IMR-90 (cell line): ENCODE measurements at regions not wholly inside any gene's neighbourhood (a gene's known extent, or its start where the extent isn't known, plus 50 kb on each side); places are given as distances from the start of the nearest gene placed in this dataset.

ENCODE experiments used
- ATAC-seq: fragments of 200-7000 bp; cut with Tn5 transposase; 2 replicates; pipeline ENCODE4 v1.9.1; 2020; ENCODE audit warnings: low read depth, mild to moderate bottlenecking, moderate library complexity
- BruUV-seq: library from RNA; stranded (reverse); fragments of 400-500 nt; replicated peaks from 2 replicates; lab custom pipeline; 2021; lab: Mats Ljungman, UMichigan
- CTCF ChIA-PET: fragments of 300-600 bp; formaldehyde crosslinking; extraction: SDS; loops from one replicate; lab custom pipeline; 2021; ENCODE audit warnings: antibody characterized with exemption; lab: Yijun Ruan, JAX
- POLR2A ChIA-PET: fragments of 300-600 bp; sonication (Branson Sonifier 250); formaldehyde crosslinking; loops from one replicate; lab custom pipeline; 2022; ENCODE audit warnings: antibody characterized with exemption; ENCODE audit not compliant: unreplicated experiment; lab: Charles Lee
- DNase-seq: peaks from one replicate; pipeline ENCODE4 v3.0.0; 2013
- H2AFZ ChIP-seq: replicated peaks from 2 replicates; pipeline ENCODE3; 2013; ENCODE audit warnings: low read length, mild to moderate bottlenecking; ENCODE audit not compliant: poor library complexity
- H2AK5ac ChIP-seq: 2 replicates; pipeline ENCODE4 v1.6.1; 2013; ENCODE audit warnings: low read depth, low read length, inconsistent platforms
- H2AK9ac ChIP-seq: replicated peaks from 2 replicates; pipeline ENCODE3; 2013; ENCODE audit warnings: mild to moderate bottlenecking, low read depth, low read length, moderate library complexity; ENCODE audit not compliant: poor library complexity
- H2BK120ac ChIP-seq: 2 replicates; pipeline ENCODE4 v1.6.1; 2013; ENCODE audit warnings: low read depth, low read length, inconsistent platforms
- H2BK15ac ChIP-seq: 3 replicates; pipeline ENCODE4 v1.6.1; 2013; ENCODE audit warnings: low read depth, low read length, inconsistent platforms
- H2BK20ac ChIP-seq: 2 replicates; pipeline ENCODE4 v1.6.1; 2013; ENCODE audit warnings: low read depth, mild to moderate bottlenecking, inconsistent platforms, low read length, moderate library complexity
- H2BK5ac ChIP-seq: 2 replicates; pipeline ENCODE4 v1.6.1; 2013; ENCODE audit warnings: mild to moderate bottlenecking, low read depth, low read length, inconsistent platforms; ENCODE audit not compliant: poor library complexity, severe bottlenecking
- H3K14ac ChIP-seq: replicated peaks from 2 replicates; pipeline ENCODE4 v1.6.1; 2013; ENCODE audit warnings: low read depth, low read length, inconsistent platforms
- H3K18ac ChIP-seq: 2 replicates; pipeline ENCODE4 v1.6.1; 2013; ENCODE audit warnings: low read depth, low read length, control low read depth
- H3K23ac ChIP-seq: 2 replicates; pipeline ENCODE4 v1.6.1; 2013; ENCODE audit warnings: low read depth, low read length, inconsistent platforms
- H3K27ac ChIP-seq: 2 replicates; pipeline ENCODE4 v1.5.1; 2013; ENCODE audit warnings: mild to moderate bottlenecking, control low read depth, low read length; ENCODE audit not compliant: insufficient read depth
- H3K27me3 ChIP-seq: 2 replicates; pipeline ENCODE4 v1.6.1; 2013; ENCODE audit warnings: low read length; ENCODE audit not compliant: control insufficient read depth, insufficient read depth
- H3K36me3 ChIP-seq: 2 replicates; pipeline ENCODE4 v1.6.1; 2013; ENCODE audit warnings: low read length, mixed read lengths; ENCODE audit not compliant: control insufficient read depth, insufficient read depth
- H3K4ac ChIP-seq: 2 replicates; pipeline ENCODE4 v1.6.1; 2013; ENCODE audit warnings: low read depth, low read length, inconsistent platforms
- H3K4me1 ChIP-seq: 2 replicates; pipeline ENCODE4 v1.6.1; 2013; ENCODE audit warnings: low read length, mixed read lengths; ENCODE audit not compliant: control insufficient read depth, insufficient read depth
- H3K4me2 ChIP-seq: 2 replicates; pipeline ENCODE4 v1.6.1; 2013; ENCODE audit warnings: low read depth, mild to moderate bottlenecking, control low read depth, low read length, moderate library complexity
- H3K4me3 ChIP-seq: 2 replicates; pipeline ENCODE4 v1.5.1; 2013; ENCODE audit warnings: low read depth, mild to moderate bottlenecking, control low read depth, low read length, moderate library complexity; ENCODE audit not compliant: insufficient read depth
- H3K56ac ChIP-seq: 2 replicates; pipeline ENCODE4 v1.6.1; 2013; ENCODE audit warnings: low read length, inconsistent platforms; ENCODE audit not compliant: insufficient read depth; ENCODE audit errors: extremely low read depth
- H3K79me1 ChIP-seq, 2 experiments: 2 replicates each; pipeline ENCODE4 v1.6.1; 2013; ENCODE audit warnings: low read length in 2 of 2, inconsistent platforms in 1 of 2, low read depth in 1 of 2
- H3K9ac ChIP-seq: 2 replicates; pipeline ENCODE4 v1.6.1; 2013; ENCODE audit warnings: low read depth, low read length, control low read depth
- H3K9me1 ChIP-seq: 2 replicates; pipeline ENCODE4 v1.6.1; 2013; ENCODE audit warnings: low read length, inconsistent platforms; ENCODE audit not compliant: insufficient read depth
- H3K9me3 ChIP-seq: 2 replicates; pipeline ENCODE4 v1.6.1; 2013; ENCODE audit warnings: low read length; ENCODE audit not compliant: control insufficient read depth, insufficient read depth
- H4K20me1 ChIP-seq: 2 replicates; pipeline ENCODE4 v1.6.1; 2013; ENCODE audit warnings: low read length, inconsistent platforms; ENCODE audit not compliant: insufficient read depth
- H4K5ac ChIP-seq: 2 replicates; pipeline ENCODE4 v1.6.1; 2013; ENCODE audit warnings: mild to moderate bottlenecking, low read depth, low read length, control low read depth
- H4K8ac ChIP-seq, 2 experiments: 2 replicates each; pipeline ENCODE4 v1.6.1; 2013; ENCODE audit warnings: low read depth in 2 of 2, low read length in 2 of 2, control low read depth in 1 of 2, inconsistent platforms in 1 of 2
- H4K91ac ChIP-seq: 2 replicates; pipeline ENCODE4 v1.6.1; 2013; ENCODE audit warnings: low read depth, low read length, inconsistent platforms; ENCODE audit not compliant: insufficient read depth
- CHD1 ChIP-seq: IDR thresholded peaks from 2 replicates; pipeline ENCODE4 v1.6.1; 2012; ENCODE audit warnings: low read depth, low read length, improper control_type of control experiment
- MAZ ChIP-seq: IDR thresholded peaks from 2 replicates; pipeline ENCODE4 v1.6.1; 2012; ENCODE audit warnings: low read depth, mild to moderate bottlenecking, low read length, improper control_type of control experiment, moderate library complexity, borderline replicate concordance
- RAD21 ChIP-seq: IDR thresholded peaks from 2 replicates; pipeline ENCODE4 v1.6.1; 2012; ENCODE audit warnings: low read length, improper control_type of control experiment
- USF2 ChIP-seq: fragments of 150-350 bp; IDR thresholded peaks from 2 replicates; pipeline ENCODE4 v1.6.1; 2017; ENCODE audit warnings: mild to moderate bottlenecking, antibody characterized with exemption, low read length, low read depth
- WGBS, 2 experiments: methylation state at CpG; one replicate each; pipeline versions ENCODE4 v1.1.5 to v1.1.7; 2013; ENCODE audit warnings: missing lambda C conversion rate in 2 of 2; ENCODE audit not compliant: insufficient read length in 1 of 2; ENCODE audit errors: extremely low coverage in 2 of 2; 5-methylcytosine and 5-hydroxymethylcytosine counted together
- dilution Hi-C: fragments of 300-500 bp; cut with HindIII; formaldehyde crosslinking; loops from one replicate; pipeline ENCODE4 v1.14.3; 2018; ENCODE audit warnings: low sequenced_read_pairs; ENCODE audit not compliant: unreplicated experiment
- in situ Hi-C: fragments of 300-500 bp; cut with MboI; formaldehyde crosslinking; loops from 3 replicates; pipeline ENCODE4 v1.14.3; 2019; ENCODE audit warnings: low sequenced_read_pairs, inconsistent platforms, mixed read lengths
- intact Hi-C: fragments of 100-400 bp; cut with micrococcal nuclease; formaldehyde crosslinking; loops from 2 replicates; pipeline ENCODE4 v1.10.0; 2022

- no peaks in the 10 kb centered on the region for H3K27me3 ChIP-seq
- no peak overlapping the region for H4K5ac ChIP-seq
- no peak overlapping the region for H2AFZ ChIP-seq
- TF ChIP-seq USF2, result no peak
- no peak for TF ChIP-seq RAD21
- TF ChIP-seq MAZ, result no peak
- no peak for TF ChIP-seq CHD1
- no peaks in the 10 kb centered on the region for H3K9me1 ChIP-seq
- 17% methylated on average over 1 of the region's 6 CpGs; no CpG with 5 or more reads in 1 of the 2 experiments for WGBS, 2 experiments
- no peak overlapping the region for H3K23ac ChIP-seq
- no peak overlapping the region for H3K4ac ChIP-seq
- no peak overlapping the region for H3K27ac ChIP-seq
- no peaks in the 10 kb centered on the region for H3K9me3 ChIP-seq
- H4K91ac ChIP-seq, result no peak overlapping the region
- BruUV-seq, result no TSS peak
- no peak overlapping the region for H3K4me3 ChIP-seq
- H3K4me2 ChIP-seq, result no peak overlapping the region
- in situ Hi-C loops (loop anchor here (25.0 kb wide), 1 partner anchor 1034 kb away; no protein-coding TSS in a partner anchor), dilution Hi-C loops (no loop called here), intact Hi-C loops (loop anchor here (1.0 to 5.0 kb wide), 2 partner anchors 772 to 1044 kb away; no protein-coding TSS in a partner anchor)
- no peak overlapping the region for H3K9ac ChIP-seq
- H2BK15ac ChIP-seq, result no peak overlapping the region
- no peak for DNase-seq
- H4K20me1 ChIP-seq, result no peaks in the 10 kb centered on the region
- no peak overlapping the region for H4K8ac ChIP-seq
- no peaks in the 10 kb centered on the region for H3K79me1 ChIP-seq
- no peak overlapping the region for H3K56ac ChIP-seq
- ChIA-PET CTCF (interaction anchor here (0.6 to 1.9 kb wide), 10 partner anchors 8 to 792 kb away, joined by 3 to 18 read pairs (median 4); partner anchors contain the start of gene SEMA3C), POLR2A (interaction anchor here (0.6 kb wide), 1 partner anchor 554 kb away, joined by 3 read pairs; no protein-coding TSS in a partner anchor)
- H2AK9ac ChIP-seq, result no peak overlapping the region
- no peaks in the 10 kb centered on the region for H3K36me3 ChIP-seq
- H2BK20ac ChIP-seq, result no peak overlapping the region
- no peak for ATAC-seq
- no peaks in the 10 kb centered on the region for H3K4me1 ChIP-seq
- H3K14ac ChIP-seq, result no peak overlapping the region
- H2BK120ac ChIP-seq, result no peak overlapping the region
- H2BK5ac ChIP-seq, result no peak overlapping the region
- H3K18ac ChIP-seq, result no peak overlapping the region
- H2AK5ac ChIP-seq, result no peak overlapping the region
Measured at GRCh38 chr7:81470724-81471379, 299.0 kb downstream of the HGF start.
